ENCODE measurements at regions not wholly inside any gene's neighbourhood (a gene's known extent, or its start where the extent isn't known, plus 50 kb on each side); places are given as distances from the start of the nearest gene placed in this dataset.
"Not testable (repeated sequence)": the region's sequence is repeated elsewhere in the genome, so short reads cannot be mapped to it uniquely, and the experiment has no call there.

GRCh38 chr4:27888505-27888904, 1027.9 kb downstream of the STIM2 start:
- no peak for DNase-seq

GRCh38 chr4:27894951-27895350, 1034.3 kb downstream of the STIM2 start:
- no peak for DNase-seq

GRCh38 chr4:27908356-27908755, 1047.7 kb downstream of the STIM2 start:
- DNase-seq, result no peak

- DNase-seq, result no peak
Observed at GRCh38 chr4:27910227-27910626, 1049.6 kb downstream of the STIM2 start.

GRCh38 chr4:27911047-27911446, 1050.4 kb downstream of the STIM2 start:
- DNase-seq, result no peak

GRCh38 chr4:27913738-27914137, 1053.1 kb downstream of the STIM2 start:
- DNase-seq, result no peak

GRCh38 chr4:27915822-27916221, 1055.2 kb downstream of the STIM2 start:
- DNase-seq, result no peak

- DNase-seq, result no peak
Observed at GRCh38 chr4:27916452-27917184, 1056.0 kb downstream of the STIM2 start.

- no peak for DNase-seq
Observed at GRCh38 chr4:27917381-27917780, 1056.7 kb downstream of the STIM2 start.

GRCh38 chr4:27921231-27921630, 1060.6 kb downstream of the STIM2 start:
- no peak for DNase-seq

GRCh38 chr4:27928761-27929540, 1068.3 kb downstream of the STIM2 start:
- no peak for DNase-seq

- DNase-seq, result no peak
Observed at GRCh38 chr4:27930291-27930690, 1069.7 kb downstream of the STIM2 start.

- no peak for DNase-seq
Observed at GRCh38 chr4:27930976-27931375, 1070.3 kb downstream of the STIM2 start.

- DNase-seq, result no peak
Observed at GRCh38 chr4:27931584-27931983, 1070.9 kb downstream of the STIM2 start.

GRCh38 chr4:27934871-27935270, 1074.2 kb downstream of the STIM2 start:
- DNase-seq, result no peak

- no peak for DNase-seq
Observed at GRCh38 chr4:27946799-27947198, 1086.2 kb downstream of the STIM2 start.

- DNase-seq, result no peak
Observed at GRCh38 chr4:27947302-27947701, 1086.7 kb downstream of the STIM2 start.

GRCh38 chr4:27964095-27964494, 1103.5 kb downstream of the STIM2 start:
- DNase-seq, result no peak

GRCh38 chr4:27966664-27967063, 1106.0 kb downstream of the STIM2 start:
- no peak for DNase-seq

- no peak for DNase-seq
Observed at GRCh38 chr4:27973056-27973455, 1112.4 kb downstream of the STIM2 start.

GRCh38 chr4:27973700-27974099, 1113.1 kb downstream of the STIM2 start:
- no peak for DNase-seq

- DNase-seq, result no peak
Observed at GRCh38 chr4:27974339-27974738, 1113.7 kb downstream of the STIM2 start.

- DNase-seq, result not testable (repeated sequence)
Observed at GRCh38 chr4:27974881-27975280, 1114.2 kb downstream of the STIM2 start.

- not testable (repeated sequence) for DNase-seq
Observed at GRCh38 chr4:27978427-27979109, 1117.9 kb downstream of the STIM2 start.
